T-helper 1 cell treated with Interleukin-12 subunit alpha and Interleukin-12 subunit beta and Interleukin-4 antibody, amounts not matched to agents 30 μg/mL and 1 μg/mL, for 36 hours (primary cell): ENCODE measurements at regions not wholly inside any gene's neighbourhood (a gene's known extent, or its start where the extent isn't known, plus 50 kb on each side); places are given as distances from the start of the nearest gene placed in this dataset.

ENCODE experiments used
- H3K27ac Mint-ChIP-seq: one replicate; pipeline ENCODE4 v1.8.0; 2021; ENCODE audit warnings: mild to moderate bottlenecking, mixed read lengths
- H3K27me3 Mint-ChIP-seq: one replicate; pipeline ENCODE4 v1.8.0; 2021; ENCODE audit warnings: low read depth, mixed read lengths
- H3K36me3 Mint-ChIP-seq: one replicate; pipeline ENCODE4 v1.8.0; 2021; ENCODE audit warnings: low read depth, mixed read lengths
- H3K4me1 Mint-ChIP-seq: one replicate; pipeline ENCODE4 v1.8.0; 2021; ENCODE audit warnings: low read depth, mixed read lengths
- H3K4me3 Mint-ChIP-seq: one replicate; pipeline ENCODE4 v1.8.0; 2021; ENCODE audit warnings: mild to moderate bottlenecking, moderate library complexity, mixed read lengths
- H3K9me3 Mint-ChIP-seq: one replicate; pipeline ENCODE4 v1.8.0; 2021; ENCODE audit warnings: mixed read lengths

GRCh38 chr12:34287437-34287836 lies 265.1 kb downstream of the ALG10 start:
- H3K4me1 Mint-ChIP-seq, result no peaks in the 10 kb centered on the region
- peaks cover 55% of the 10 kb centered on the region for H3K9me3 Mint-ChIP-seq
- no peak overlapping the region for H3K4me3 Mint-ChIP-seq
- no peak overlapping the region for H3K27ac Mint-ChIP-seq
- no peaks in the 10 kb centered on the region for H3K27me3 Mint-ChIP-seq
- no peaks in the 10 kb centered on the region for H3K36me3 Mint-ChIP-seq

- peaks cover 63% of the 10 kb centered on the region for H3K9me3 Mint-ChIP-seq
- no peak overlapping the region for H3K4me3 Mint-ChIP-seq
- H3K36me3 Mint-ChIP-seq, result no peaks in the 10 kb centered on the region
- H3K4me1 Mint-ChIP-seq, result no peaks in the 10 kb centered on the region
- H3K27me3 Mint-ChIP-seq, result no peaks in the 10 kb centered on the region
- no peak overlapping the region for H3K27ac Mint-ChIP-seq
Measured at GRCh38 chr12:34287986-34288962, 266.0 kb downstream of the ALG10 start.

DNA sequence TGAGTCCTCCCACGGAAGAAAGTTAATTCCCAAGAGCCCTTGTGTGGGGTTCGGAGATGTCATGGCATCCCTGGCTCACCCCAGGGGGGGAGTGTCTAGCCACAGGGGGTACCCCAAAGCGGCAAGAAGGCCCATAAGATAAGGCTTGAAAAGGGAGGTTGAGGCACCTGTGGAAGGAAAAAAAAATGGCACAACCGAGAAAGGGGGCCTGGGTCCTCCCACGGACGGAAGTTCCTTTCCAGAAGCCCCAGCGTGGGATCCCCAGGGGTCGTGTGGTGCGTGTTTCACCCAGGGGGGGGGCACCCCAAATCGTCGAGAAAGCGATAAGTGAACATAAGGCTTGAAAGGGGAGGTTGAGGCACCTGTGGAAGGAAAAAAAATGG lies 266.7 kb downstream of the ALG10 start:
- no peak overlapping the region for H3K4me3 Mint-ChIP-seq
- no peaks in the 10 kb centered on the region for H3K4me1 Mint-ChIP-seq
- H3K9me3 Mint-ChIP-seq, result peaks cover 65% of the 10 kb centered on the region
- no peaks in the 10 kb centered on the region for H3K27me3 Mint-ChIP-seq
- no peaks in the 10 kb centered on the region for H3K36me3 Mint-ChIP-seq
- no peak overlapping the region for H3K27ac Mint-ChIP-seq

DNA sequence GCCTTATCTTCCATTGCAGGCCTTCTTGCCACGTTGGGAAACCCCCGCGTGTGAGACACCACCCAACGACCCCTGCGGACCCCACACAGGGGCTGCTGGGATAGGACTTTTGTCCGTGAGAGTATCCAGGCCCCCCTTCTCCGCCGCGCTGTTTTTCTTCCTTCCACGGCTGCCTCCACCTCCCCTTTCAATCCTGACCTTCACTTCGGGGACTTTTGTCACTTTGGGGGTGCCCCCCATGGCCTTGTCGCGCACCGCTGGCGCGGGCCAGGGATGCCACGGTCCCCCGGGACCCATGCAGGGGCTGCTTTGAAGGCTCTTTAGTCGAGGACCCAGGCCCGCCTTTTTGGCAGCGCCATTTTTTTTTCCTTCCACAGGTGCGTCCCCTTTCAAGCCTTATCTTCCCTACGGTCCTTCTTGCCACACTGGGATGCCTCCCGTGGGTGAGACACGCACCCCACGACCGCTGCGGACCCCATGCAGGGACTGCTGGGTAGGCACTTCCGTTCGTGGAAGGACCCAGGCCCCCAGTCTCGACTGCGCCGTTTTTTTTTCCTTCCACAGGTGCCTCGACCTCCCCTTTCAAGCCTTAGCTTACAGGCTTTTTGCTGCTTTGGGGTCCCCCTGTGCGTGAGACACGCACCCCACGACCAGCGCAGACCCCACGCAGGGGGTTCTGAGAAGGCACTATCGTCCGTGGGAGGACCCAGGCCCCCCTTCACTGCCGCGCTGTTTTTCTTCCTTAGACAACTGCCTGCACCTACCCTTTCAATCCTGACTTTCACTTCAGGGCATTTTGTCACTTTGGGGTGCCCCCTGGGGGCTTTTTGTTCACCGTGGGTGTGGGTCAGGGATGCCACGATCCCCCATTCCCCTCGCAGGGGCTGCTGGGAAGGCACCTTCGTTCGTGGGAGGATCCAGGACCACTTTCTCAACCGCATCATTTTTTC lies 267.4 kb downstream of the ALG10 start:
- Mint-ChIP-seq H3K4me3 (no peak overlapping the region), H3K27me3 (no peaks in the 10 kb centered on the region), H3K9me3 (peaks cover 65% of the 10 kb centered on the region), H3K4me1 (no peaks in the 10 kb centered on the region), H3K27ac (no peak overlapping the region), H3K36me3 (no peaks in the 10 kb centered on the region)

- Mint-ChIP-seq H3K9me3 (peaks cover 71% of the 10 kb centered on the region), H3K4me1 (no peaks in the 10 kb centered on the region), H3K36me3 (no peaks in the 10 kb centered on the region), H3K27ac (no peak overlapping the region), H3K27me3 (no peaks in the 10 kb centered on the region), H3K4me3 (no peak overlapping the region)
Measured at GRCh38 chr12:34290381-34290995, 268.2 kb downstream of the ALG10 start.

DNA sequence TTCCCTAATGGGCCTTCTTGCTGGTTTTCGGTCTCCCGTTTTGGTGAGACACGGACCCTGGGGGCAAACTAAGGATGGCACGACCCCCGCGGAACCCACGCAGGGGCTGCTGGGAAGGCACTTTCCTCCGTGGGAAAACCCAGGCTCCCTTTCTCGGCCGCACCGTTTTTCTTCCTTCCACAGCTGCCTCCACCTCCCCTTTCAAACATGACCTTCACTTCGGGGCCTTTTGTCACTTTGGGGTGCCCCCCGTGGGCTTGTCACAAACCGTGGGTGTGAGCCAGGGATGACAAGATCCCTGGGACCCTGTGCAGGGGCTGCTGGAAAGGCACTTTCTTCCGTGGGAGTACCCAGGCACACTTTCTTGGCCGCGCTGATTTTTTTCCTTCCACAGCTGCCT lies 268.7 kb downstream of the ALG10 start:
- no peak overlapping the region for H3K4me3 Mint-ChIP-seq
- no peaks in the 10 kb centered on the region for H3K27me3 Mint-ChIP-seq
- H3K36me3 Mint-ChIP-seq, result no peaks in the 10 kb centered on the region
- peaks cover 68% of the 10 kb centered on the region for H3K9me3 Mint-ChIP-seq
- H3K27ac Mint-ChIP-seq, result no peak overlapping the region
- H3K4me1 Mint-ChIP-seq, result no peaks in the 10 kb centered on the region

DNA sequence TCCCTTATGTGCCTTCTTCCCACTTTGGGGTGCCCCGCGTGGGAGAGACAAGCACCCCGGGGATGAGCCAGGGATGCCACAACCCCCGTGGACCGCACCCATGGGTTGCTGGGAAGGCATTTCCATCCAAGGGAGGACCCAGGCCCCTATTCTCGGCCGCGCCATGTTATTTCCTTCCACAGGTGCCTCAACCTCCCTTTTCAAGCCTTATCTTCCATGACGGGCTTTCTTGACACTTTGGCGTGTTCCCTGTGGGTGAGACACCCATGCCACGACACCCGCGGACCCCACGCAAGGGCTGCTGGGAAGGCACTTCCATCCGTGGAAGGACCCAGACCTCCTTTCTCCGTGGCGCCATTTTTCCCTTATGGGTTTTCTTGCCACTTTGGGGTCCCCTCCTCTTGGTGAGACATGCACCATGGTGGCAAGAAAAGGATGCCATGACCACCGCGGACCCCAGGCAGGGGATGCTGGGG lies 269.2 kb downstream of the ALG10 start:
- H3K27me3 Mint-ChIP-seq, result no peaks in the 10 kb centered on the region
- H3K9me3 Mint-ChIP-seq, result peaks cover 68% of the 10 kb centered on the region
- no peak overlapping the region for H3K4me3 Mint-ChIP-seq
- H3K4me1 Mint-ChIP-seq, result no peaks in the 10 kb centered on the region
- H3K27ac Mint-ChIP-seq, result no peak overlapping the region
- H3K36me3 Mint-ChIP-seq, result peaks cover under 1% of the 10 kb centered on the region

- peaks cover 67% of the 10 kb centered on the region for H3K9me3 Mint-ChIP-seq
- no peaks in the 10 kb centered on the region for H3K27me3 Mint-ChIP-seq
- no peak overlapping the region for H3K27ac Mint-ChIP-seq
- peaks cover 2% of the 10 kb centered on the region for H3K36me3 Mint-ChIP-seq
- H3K4me3 Mint-ChIP-seq, result no peak overlapping the region
- no peaks in the 10 kb centered on the region for H3K4me1 Mint-ChIP-seq
Measured at GRCh38 chr12:34292736-34293625, 270.7 kb downstream of the ALG10 start.

DNA sequence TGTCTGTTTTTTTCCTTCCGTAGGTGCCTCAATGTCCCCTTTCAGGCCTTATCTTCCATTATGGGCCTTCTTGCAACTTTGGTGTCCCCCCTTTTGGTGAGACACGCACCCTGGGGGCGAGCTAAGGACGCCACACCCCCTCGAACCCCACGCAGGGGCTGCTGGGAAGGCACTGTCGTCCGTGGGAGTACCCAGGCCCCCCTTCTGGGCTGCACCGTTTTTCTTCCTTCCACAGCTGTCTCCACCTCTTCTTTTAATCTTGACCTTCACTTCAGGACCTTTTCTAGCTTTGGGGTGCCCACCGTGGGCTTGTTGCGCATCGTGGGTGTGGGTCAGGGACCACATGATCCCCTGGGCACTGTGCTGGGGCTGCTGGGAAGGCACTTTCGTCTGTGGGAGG lies 271.8 kb downstream of the ALG10 start:
- H3K27ac Mint-ChIP-seq, result no peak overlapping the region
- peaks cover 2% of the 10 kb centered on the region for H3K36me3 Mint-ChIP-seq
- H3K4me1 Mint-ChIP-seq, result no peaks in the 10 kb centered on the region
- no peaks in the 10 kb centered on the region for H3K27me3 Mint-ChIP-seq
- H3K4me3 Mint-ChIP-seq, result no peak overlapping the region
- peaks cover 69% of the 10 kb centered on the region for H3K9me3 Mint-ChIP-seq

DNA sequence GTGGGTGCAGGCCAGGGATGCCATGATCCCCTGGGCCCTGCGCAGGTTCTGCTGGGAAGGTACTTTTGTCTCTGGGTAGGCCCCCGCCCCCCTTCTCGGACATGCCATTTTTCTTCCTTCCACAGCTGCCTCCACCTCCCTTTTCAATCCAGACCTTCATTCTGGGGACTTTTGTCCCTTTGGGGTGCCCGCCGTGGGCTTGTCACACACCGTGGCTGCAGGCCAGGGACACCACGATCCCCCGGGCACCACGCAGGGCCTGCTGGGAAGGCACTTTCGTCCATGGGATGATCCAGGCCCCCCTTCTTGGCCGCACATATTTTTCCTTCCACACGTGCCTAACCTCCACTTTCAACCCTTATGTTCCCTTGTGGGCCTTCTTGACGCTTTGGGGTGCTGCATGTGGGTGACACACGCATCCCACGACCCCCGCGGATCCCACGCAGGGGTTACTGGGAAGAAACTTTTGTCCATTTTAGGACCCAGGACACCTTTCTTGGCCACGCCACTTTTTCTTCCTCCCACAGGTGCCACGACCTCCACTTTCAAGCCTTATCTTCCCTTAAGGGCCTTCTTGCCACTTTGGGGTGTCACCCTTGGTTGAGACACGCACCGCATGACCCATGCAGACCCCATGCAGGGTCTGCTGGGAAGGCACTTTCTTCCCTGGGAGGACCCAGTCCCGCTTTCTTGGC lies 272.5 kb downstream of the ALG10 start:
- H3K9me3 Mint-ChIP-seq, result peaks cover 76% of the 10 kb centered on the region
- H3K4me3 Mint-ChIP-seq, result no peak overlapping the region
- no peaks in the 10 kb centered on the region for H3K4me1 Mint-ChIP-seq
- H3K27me3 Mint-ChIP-seq, result no peaks in the 10 kb centered on the region
- no peak overlapping the region for H3K27ac Mint-ChIP-seq
- peaks cover 2% of the 10 kb centered on the region for H3K36me3 Mint-ChIP-seq

DNA sequence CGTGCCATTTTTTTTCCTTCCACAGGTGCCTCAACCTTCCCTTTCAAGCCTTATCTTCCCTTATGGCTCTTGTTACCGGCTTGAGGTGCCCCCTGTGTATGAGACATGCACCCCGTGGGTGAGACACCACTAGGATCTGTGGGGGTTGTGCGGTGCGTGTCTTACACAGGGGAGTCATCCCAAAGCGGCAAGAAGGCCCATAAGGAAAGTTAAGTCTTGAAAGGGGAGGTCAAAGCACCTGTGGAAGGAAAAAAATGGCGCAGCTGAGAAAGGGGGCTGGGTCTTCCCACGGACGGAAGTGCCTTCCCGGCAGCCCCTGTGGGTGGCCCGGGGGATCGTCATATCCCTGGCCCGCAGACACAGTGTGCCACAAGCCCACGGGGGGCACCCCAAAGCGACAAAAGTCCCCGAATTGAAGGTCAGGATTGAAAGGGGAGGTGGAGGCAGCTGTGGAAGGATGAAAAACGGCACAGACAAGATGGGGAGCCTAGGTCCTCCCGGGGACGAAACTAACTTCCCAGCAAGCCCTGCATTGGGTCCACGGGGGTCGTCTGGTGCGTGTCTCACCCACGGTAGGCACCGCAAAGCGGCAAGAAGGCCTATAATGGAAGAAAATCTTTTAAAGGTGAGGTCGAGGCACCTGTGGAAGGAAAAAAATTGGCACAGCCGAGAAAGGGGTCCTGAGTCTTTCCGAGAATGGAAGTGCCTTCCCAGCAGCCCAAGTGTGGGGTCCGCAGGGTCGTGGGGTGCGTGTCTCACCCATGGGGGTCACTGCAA lies 273.3 kb downstream of the ALG10 start:
- Mint-ChIP-seq H3K36me3 (peaks cover 3% of the 10 kb centered on the region), H3K4me3 (no peak overlapping the region), H3K4me1 (no peaks in the 10 kb centered on the region), H3K27me3 (no peaks in the 10 kb centered on the region), H3K27ac (no peak overlapping the region), H3K9me3 (peaks cover 77% of the 10 kb centered on the region)

DNA sequence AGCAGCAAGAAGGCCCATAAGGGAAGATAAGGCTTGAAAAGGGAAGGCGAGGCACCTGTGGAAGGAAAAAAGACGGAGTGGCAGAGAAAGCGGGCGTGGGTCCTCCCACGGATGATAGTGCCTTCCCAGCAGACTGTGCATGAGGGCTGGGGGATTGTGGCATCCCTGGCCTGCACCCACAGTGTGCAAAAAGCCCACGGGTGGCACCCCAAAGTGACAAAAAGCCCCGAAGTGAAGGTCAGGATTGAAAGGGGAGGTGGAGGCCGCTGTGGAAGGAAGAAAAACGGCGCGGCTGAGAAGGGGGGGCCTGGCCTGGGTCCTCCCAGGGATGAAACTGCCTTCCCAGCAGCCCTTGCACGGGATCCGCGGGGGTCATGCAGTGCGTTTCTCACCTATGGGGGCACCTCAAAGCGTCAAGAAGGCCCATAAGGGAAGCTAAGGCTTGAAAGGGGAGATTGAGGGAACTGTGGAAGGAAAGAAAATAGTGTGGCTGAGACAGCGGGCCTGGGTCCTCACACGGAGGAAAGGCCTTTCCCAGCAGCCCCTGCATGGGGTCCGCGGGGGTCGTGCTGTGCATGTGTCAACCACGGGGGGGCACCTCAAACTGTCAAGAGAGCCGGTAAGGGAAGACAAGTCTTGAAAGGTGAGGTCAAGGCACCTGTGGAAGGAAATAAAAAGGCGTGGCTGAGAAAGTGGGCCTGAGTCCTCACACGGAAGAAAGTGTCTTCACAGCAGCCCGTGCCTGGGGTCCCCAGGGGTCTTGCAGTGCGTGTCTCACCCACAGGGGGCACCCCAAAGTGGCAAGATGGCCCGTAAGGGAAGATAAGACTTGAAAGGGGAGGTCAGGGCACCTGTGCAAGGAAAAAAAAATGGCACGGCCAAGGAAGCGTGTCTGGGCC lies 274.1 kb downstream of the ALG10 start:
- H3K4me1 Mint-ChIP-seq, result no peaks in the 10 kb centered on the region
- H3K9me3 Mint-ChIP-seq, result peaks cover 79% of the 10 kb centered on the region
- no peaks in the 10 kb centered on the region for H3K27me3 Mint-ChIP-seq

More for the DNA sequence above, 274.1 kb downstream of the ALG10 start:
- no peak overlapping the region for H3K27ac Mint-ChIP-seq
- peaks cover 4% of the 10 kb centered on the region for H3K36me3 Mint-ChIP-seq
- no peak overlapping the region for H3K4me3 Mint-ChIP-seq
